BLaER1 (cell line): ENCODE measurements at regions not wholly inside any gene's neighbourhood (a gene's known extent, or its start where the extent isn't known, plus 50 kb on each side); places are given as distances from the start of the nearest gene placed in this dataset.
"Not testable (repeated sequence)": the region's sequence is repeated elsewhere in the genome, so short reads cannot be mapped to it uniquely, and the experiment has no call there.

Experiments used
- H3K27ac ChIP-seq: shearing (Covaris generic); formaldehyde crosslinking; 2 replicates; pipeline ENCODE4 v1.8.1; 2022
- H3K27me3 ChIP-seq: shearing (Covaris generic); formaldehyde crosslinking; 2 replicates; pipeline ENCODE4 v1.8.1; 2022
- H3K36me3 ChIP-seq: shearing (Covaris generic); formaldehyde crosslinking; 2 replicates; pipeline ENCODE4 v1.8.1; 2022
- H3K4me1 ChIP-seq: shearing (Covaris generic); formaldehyde crosslinking; 2 replicates; pipeline ENCODE4 v1.8.1; 2022
- H3K4me2 ChIP-seq: shearing (Covaris generic); formaldehyde crosslinking; 2 replicates; pipeline ENCODE4 v1.8.1; 2022
- H3K4me3 ChIP-seq: shearing (Covaris generic); formaldehyde crosslinking; 2 replicates; pipeline ENCODE4 v1.8.1; 2022
- H3K9ac ChIP-seq: shearing (Covaris generic); formaldehyde crosslinking; 2 replicates; pipeline ENCODE4 v1.8.1; 2022
- H3K9me3 ChIP-seq: shearing (Covaris generic); formaldehyde crosslinking; 2 replicates; pipeline ENCODE4 v1.8.1; 2022
- H4K20me1 ChIP-seq: shearing (Covaris generic); formaldehyde crosslinking; 2 replicates; pipeline ENCODE4 v1.8.1; 2022
- Cebpa-rat ChIP-seq: shearing (Covaris generic); IDR thresholded peaks from 2 replicates; pipeline ENCODE4 v1.8.1; 2022

DNA sequence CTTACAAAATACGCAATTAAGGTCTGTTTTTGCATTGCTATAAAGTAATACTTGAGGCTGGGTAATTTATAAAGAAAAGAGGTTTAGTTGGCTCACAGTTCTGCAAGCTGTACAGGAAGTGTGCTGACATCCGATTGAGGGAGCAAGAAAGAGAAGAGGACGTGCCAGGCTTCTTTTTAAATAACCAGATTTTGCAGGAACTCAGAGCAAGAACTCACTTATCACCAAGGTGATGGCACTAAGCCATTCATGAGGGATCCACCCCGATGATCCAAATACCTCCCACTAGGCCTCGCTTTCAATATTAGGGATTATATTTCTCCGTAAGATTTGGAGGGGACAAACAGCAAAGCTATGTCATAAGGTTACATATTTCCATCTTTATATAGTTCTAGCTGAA, 456.7 kb downstream of the GLUD2 start:
- Histone ChIP-seq H4K20me1 (no peaks in the 10 kb centered on the region), H3K4me3 (no peak overlapping the region), H3K36me3 (no peaks in the 10 kb centered on the region), H3K9me3 (no peaks in the 10 kb centered on the region), H3K27me3 (no peaks in the 10 kb centered on the region), H3K4me2 (no peak overlapping the region), H3K27ac (no peak overlapping the region), H3K4me1 (no peaks in the 10 kb centered on the region), H3K9ac (no peak overlapping the region)
- TF ChIP-seq Cebpa-rat: no peak

- H3K9ac ChIP-seq: no peak overlapping the region
- H3K36me3 ChIP-seq: no peaks in the 10 kb centered on the region
- no peak overlapping the region for H3K4me2 ChIP-seq
- TF ChIP-seq Cebpa-rat: no peak
- no peaks in the 10 kb centered on the region for H3K27me3 ChIP-seq
- no peak overlapping the region for H3K27ac ChIP-seq
- no peaks in the 10 kb centered on the region for H4K20me1 ChIP-seq
- H3K4me3 ChIP-seq: no peak overlapping the region
- peaks cover 8% of the 10 kb centered on the region; the same call in 1 of the 2 replicates for H3K9me3 ChIP-seq
- no peaks in the 10 kb centered on the region for H3K4me1 ChIP-seq
Observed at GRCh38 chrX:121546317-121546716, 498.9 kb downstream of the GLUD2 start.

DNA sequence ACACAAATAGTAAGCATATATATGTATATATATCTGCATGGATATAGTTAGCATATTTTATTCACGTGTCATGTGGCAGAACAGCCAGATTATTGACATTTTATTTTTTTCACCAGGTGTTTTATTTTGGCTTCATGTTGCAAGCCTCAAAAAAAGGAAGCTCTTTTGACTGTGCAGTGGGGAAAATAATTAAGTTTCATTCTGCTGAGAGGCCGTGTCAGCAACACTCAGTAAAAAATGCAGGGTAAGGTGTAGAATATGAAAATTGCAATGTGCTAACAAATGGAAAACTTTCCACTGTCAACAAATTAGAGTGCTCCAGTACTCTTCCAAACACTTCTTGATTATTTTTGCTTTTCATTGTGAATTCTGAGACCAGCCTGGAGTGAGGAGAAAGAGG, 511.5 kb downstream of the GLUD2 start:
- Histone ChIP-seq H3K27me3 (no peaks in the 10 kb centered on the region), H3K27ac (no peak overlapping the region), H3K36me3 (no peaks in the 10 kb centered on the region), H3K9ac (no peak overlapping the region), H3K4me3 (no peak overlapping the region), H3K9me3 (no peaks in the 10 kb centered on the region), H3K4me2 (no peak overlapping the region), H3K4me1 (no peaks in the 10 kb centered on the region), H4K20me1 (no peaks in the 10 kb centered on the region)
- no peak for TF ChIP-seq Cebpa-rat

GRCh38 chrX:121562616-121563015, 515.2 kb downstream of the GLUD2 start:
- H3K9me3 ChIP-seq: no peaks in the 10 kb centered on the region
- no peak overlapping the region for H3K4me2 ChIP-seq
- H3K27me3 ChIP-seq: no peaks in the 10 kb centered on the region
- H3K9ac ChIP-seq: no peak overlapping the region
- no peaks in the 10 kb centered on the region for H4K20me1 ChIP-seq
- H3K4me3 ChIP-seq: no peak overlapping the region
- TF ChIP-seq Cebpa-rat: no peak
- H3K36me3 ChIP-seq: no peaks in the 10 kb centered on the region
- no peak overlapping the region for H3K27ac ChIP-seq
- no peaks in the 10 kb centered on the region for H3K4me1 ChIP-seq

DNA sequence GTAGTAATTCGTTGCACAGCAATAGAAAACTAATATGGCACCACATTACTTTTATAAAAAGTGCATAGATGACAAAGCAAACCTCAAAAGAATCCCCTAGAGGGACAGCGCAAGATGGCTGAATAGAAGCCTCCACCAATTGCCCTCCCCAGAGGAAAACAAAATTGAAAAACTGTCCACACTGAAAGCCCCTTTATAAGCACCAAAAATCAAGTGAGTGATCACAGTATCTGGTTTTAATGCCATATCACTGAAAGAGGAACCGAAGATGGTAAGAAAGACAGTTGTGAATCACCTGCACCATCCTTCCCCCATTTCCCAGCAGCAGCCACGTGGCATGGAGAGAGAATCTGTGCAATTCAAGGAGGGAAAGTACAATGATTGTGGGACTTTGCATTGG, 522.2 kb downstream of the GLUD2 start:
- Histone ChIP-seq H3K4me1 (no peaks in the 10 kb centered on the region), H3K9me3 (no peaks in the 10 kb centered on the region), H3K36me3 (no peaks in the 10 kb centered on the region), H3K9ac (no peak overlapping the region), H3K4me3 (no peak overlapping the region), H3K4me2 (no peak overlapping the region), H3K27me3 (no peaks in the 10 kb centered on the region), H4K20me1 (no peaks in the 10 kb centered on the region), H3K27ac (no peak overlapping the region)
- no peak for TF ChIP-seq Cebpa-rat

DNA sequence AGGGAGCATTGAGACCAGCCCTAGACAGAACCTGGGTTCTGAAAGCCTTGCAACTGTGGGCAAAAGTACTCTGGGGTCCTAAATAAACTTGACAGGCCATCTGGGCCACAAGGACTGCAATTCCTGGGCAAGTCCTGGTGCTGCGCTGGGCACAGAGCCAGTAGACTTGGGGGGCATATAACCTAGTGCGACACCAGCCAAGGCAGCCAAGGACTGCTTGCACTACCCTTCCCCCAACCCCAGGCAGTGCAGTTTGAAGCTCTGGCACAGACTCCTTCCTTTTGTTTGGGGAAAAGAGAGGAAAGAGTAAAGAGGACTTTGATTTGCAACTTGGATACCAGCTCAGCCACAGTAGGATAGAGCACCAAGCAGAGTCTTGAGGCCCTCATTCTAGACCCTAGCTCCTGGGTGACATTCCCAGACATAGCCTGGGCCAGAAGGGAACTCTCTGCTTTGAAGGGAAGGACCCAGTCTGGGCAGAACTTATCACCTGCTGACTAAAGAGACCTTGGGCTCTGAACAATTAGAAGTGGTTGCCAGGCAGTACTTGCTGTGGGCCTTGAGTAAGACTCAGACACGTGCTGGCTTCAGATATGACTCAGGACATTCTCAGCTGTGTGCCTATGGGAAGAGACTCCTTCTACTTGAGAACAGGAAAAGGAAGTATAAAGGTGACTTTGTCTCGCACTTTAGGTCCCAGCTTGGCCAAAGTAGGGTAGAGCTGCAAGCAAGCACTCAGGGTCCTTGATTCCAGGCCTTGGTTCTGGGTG, 522.8 kb downstream of the GLUD2 start:
- TF ChIP-seq Cebpa-rat: no peak

DNA sequence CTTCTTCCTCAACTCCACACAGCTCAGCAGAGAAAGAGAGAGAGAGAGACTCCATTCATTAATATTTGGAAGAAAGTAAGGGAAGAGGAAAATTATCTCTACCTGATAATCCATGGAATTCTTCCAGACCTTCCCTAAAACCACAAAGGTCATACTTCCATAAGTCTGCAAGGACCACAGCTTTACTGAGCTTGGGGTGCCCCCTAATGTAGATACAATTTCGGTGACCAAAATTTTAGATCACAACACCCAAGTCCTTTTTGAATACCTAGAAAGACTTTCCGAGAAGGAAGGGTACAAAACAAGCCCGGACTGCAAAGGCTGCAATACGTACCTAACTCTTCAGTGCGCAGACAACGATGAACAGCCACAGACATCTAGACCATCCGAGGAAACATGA, 523.9 kb downstream of the GLUD2 start:
- no peak overlapping the region for H3K4me3 ChIP-seq
- no peaks in the 10 kb centered on the region for H3K9me3 ChIP-seq
- no peaks in the 10 kb centered on the region for H3K4me1 ChIP-seq
- H3K36me3 ChIP-seq: no peaks in the 10 kb centered on the region
- no peak for TF ChIP-seq Cebpa-rat
- no peak overlapping the region for H3K9ac ChIP-seq
- no peak overlapping the region for H3K4me2 ChIP-seq
- H3K27me3 ChIP-seq: no peaks in the 10 kb centered on the region
- no peaks in the 10 kb centered on the region for H4K20me1 ChIP-seq
- H3K27ac ChIP-seq: no peak overlapping the region

More for the DNA sequence above, 522.8 kb downstream of the GLUD2 start:
- no peaks in the 10 kb centered on the region for H3K9me3 ChIP-seq
- no peaks in the 10 kb centered on the region for H4K20me1 ChIP-seq
- no peak overlapping the region for H3K4me3 ChIP-seq
- H3K4me1 ChIP-seq: no peaks in the 10 kb centered on the region
- no peaks in the 10 kb centered on the region for H3K36me3 ChIP-seq
- no peaks in the 10 kb centered on the region for H3K27me3 ChIP-seq
- H3K9ac ChIP-seq: no peak overlapping the region
- no peak overlapping the region for H3K27ac ChIP-seq
- H3K4me2 ChIP-seq: no peak overlapping the region

- not testable (repeated sequence) for H3K27ac ChIP-seq, H3K27me3 ChIP-seq, H3K9me3 ChIP-seq, H4K20me1 ChIP-seq, H3K36me3 ChIP-seq, H3K4me2 ChIP-seq, H3K4me3 ChIP-seq, H3K4me1 ChIP-seq, H3K9ac ChIP-seq
Observed at GRCh38 chrX:121574384-121574783, 527.0 kb downstream of the GLUD2 start.

GRCh38 chrX:121579016-121579760, 531.8 kb downstream of the GLUD2 start:
- Histone ChIP-seq H4K20me1 (no peaks in the 10 kb centered on the region), H3K9me3 (no peaks in the 10 kb centered on the region), H3K27me3 (no peaks in the 10 kb centered on the region), H3K27ac (no peak overlapping the region), H3K9ac (no peak overlapping the region), H3K4me1 (no peaks in the 10 kb centered on the region), H3K4me3 (no peak overlapping the region), H3K36me3 (no peaks in the 10 kb centered on the region), H3K4me2 (no peak overlapping the region)
- TF ChIP-seq Cebpa-rat: no peak

GRCh38 chrX:121581885-121582284, 534.5 kb downstream of the GLUD2 start:
- Histone ChIP-seq H3K4me1 (no peaks in the 10 kb centered on the region), H3K27me3 (no peaks in the 10 kb centered on the region), H3K27ac (no peak overlapping the region), H3K4me2 (no peak overlapping the region), H4K20me1 (no peaks in the 10 kb centered on the region), H3K36me3 (no peaks in the 10 kb centered on the region), H3K9ac (no peak overlapping the region), H3K9me3 (no peaks in the 10 kb centered on the region), H3K4me3 (no peak overlapping the region)
- no peak for TF ChIP-seq Cebpa-rat
